ENCODE measurements at regions not wholly inside any gene's neighbourhood (a gene's known extent, or its start where the extent isn't known, plus 50 kb on each side); places are given as distances from the start of the nearest gene placed in this dataset.

DNA sequence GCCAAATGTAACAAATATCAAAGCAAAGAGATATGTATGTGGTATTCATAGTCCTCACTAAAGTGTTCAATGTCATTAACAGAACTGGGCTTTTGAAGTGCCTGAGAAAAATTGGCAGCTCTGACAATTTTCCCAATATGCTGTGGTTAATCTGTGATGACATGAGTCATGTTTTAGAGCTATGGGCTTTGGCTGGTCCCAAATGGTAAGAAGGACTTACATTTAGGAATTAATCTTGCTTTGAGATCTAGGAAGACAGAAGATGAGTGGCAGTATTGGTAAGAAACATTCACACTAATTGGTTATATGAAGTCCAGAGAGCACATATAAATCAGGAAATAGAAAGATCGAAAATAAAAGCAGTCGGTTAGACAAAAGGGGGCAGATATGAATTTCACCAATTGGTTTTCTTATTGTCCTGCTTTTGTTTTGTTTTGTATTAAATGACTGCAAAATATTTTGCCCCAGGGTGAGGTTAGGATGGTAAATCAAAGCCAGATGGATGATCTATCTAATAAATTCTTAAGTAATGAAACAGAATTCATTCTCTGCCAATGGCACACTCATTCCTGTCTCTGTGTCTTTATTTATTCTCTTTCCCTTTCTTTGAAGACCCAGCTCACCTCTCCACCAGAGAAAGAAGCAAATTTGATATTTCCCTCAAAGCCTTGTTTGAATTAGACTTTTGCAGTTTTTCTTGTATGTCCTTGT is 993.1 kb downstream of the RPA4 start:
- no TSS peak for BruUV-seq (replicated peaks)
- no peak for DNase-seq (ENCODE audit: low spot score)
- intact Hi-C loops (cut with micrococcal nuclease; ENCODE audit: unreplicated experiment), result no loop called here
- no peaks in the 10 kb centered on the region for H3K9me3 ChIP-seq (ENCODE audit: low read depth, low read length, poor library complexity, severe bottlenecking)
- CTCF ChIA-PET, result no interaction called here
- H3K4me1 ChIP-seq (ENCODE audit: insufficient read depth, low read length, poor library complexity, severe bottlenecking), result no peaks in the 10 kb centered on the region
- no peaks in the 10 kb centered on the region for H3K36me3 ChIP-seq (ENCODE audit: insufficient read depth, low read length, poor library complexity, severe bottlenecking)
- H3K27ac ChIP-seq (ENCODE audit: low read depth, low read length, poor library complexity, severe bottlenecking), result no peak overlapping the region
- no peaks in the 10 kb centered on the region for H3K27me3 ChIP-seq (replicated peaks; ENCODE audit: insufficient read depth, low read depth, low read length, poor library complexity)
- POLR2A ChIA-PET (ENCODE audit: low non-redundant PET), result no interaction called here
- no peak overlapping the region for H3K4me3 ChIP-seq (ENCODE audit: low read depth, low read length, poor library complexity, severe bottlenecking)
- TF ChIP-seq EZH2 (IDR thresholded peaks at IDR 0.05; ENCODE audit: borderline replicate concordance, low read depth, low read length, poor library complexity, severe bottlenecking), result no peak
- TF ChIP-seq, protein P1, sequence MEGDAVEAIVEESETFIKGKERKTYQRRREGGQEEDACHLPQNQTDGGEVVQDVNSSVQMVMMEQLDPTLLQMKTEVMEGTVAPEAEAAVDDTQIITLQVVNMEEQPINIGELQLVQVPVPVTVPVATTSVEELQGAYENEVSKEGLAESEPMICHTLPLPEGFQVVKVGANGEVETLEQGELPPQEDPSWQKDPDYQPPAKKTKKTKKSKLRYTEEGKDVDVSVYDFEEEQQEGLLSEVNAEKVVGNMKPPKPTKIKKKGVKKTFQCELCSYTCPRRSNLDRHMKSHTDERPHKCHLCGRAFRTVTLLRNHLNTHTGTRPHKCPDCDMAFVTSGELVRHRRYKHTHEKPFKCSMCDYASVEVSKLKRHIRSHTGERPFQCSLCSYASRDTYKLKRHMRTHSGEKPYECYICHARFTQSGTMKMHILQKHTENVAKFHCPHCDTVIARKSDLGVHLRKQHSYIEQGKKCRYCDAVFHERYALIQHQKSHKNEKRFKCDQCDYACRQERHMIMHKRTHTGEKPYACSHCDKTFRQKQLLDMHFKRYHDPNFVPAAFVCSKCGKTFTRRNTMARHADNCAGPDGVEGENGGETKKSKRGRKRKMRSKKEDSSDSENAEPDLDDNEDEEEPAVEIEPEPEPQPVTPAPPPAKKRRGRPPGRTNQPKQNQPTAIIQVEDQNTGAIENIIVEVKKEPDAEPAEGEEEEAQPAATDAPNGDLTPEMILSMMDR (conservative IDR thresholded peaks at IDR 0.05; ENCODE audit: low read depth, low read length), result no peak

DNA sequence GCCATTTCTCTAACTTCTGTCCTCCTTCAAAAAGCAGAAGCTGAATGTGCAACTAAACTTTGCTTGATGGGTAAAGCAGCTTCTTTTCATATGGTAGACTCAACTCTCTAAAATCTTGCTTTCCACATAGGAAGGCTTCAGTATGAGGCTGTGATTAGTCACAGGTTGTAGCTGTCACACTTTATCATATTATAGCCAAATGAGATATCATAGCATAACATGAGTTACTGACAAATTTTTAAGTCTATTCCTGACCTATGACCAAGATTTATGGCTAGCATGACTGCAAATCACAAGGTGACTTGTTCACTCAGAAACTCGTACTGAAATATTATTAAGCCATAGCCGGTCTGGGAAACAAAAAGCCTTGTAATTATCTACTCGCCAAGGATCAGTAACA is 998.6 kb downstream of the RPA4 start:
- H3K27ac ChIP-seq (ENCODE audit: low read depth, low read length, poor library complexity, severe bottlenecking), result no peak overlapping the region
- no peaks in the 10 kb centered on the region for H3K27me3 ChIP-seq (replicated peaks; ENCODE audit: insufficient read depth, low read depth, low read length, poor library complexity)
- POLR2A ChIA-PET (ENCODE audit: low non-redundant PET), result no interaction called here
- intact Hi-C loops (cut with micrococcal nuclease; ENCODE audit: unreplicated experiment), result no loop called here
- no peaks in the 10 kb centered on the region for H3K4me1 ChIP-seq (ENCODE audit: insufficient read depth, low read length, poor library complexity, severe bottlenecking)
- TF ChIP-seq, protein P1 (conservative IDR thresholded peaks at IDR 0.05; ENCODE audit: low read depth, low read length), result no peak
- no peak for TF ChIP-seq EZH2 (IDR thresholded peaks at IDR 0.05; ENCODE audit: borderline replicate concordance, low read depth, low read length, poor library complexity, severe bottlenecking)
- no peaks in the 10 kb centered on the region for H3K9me3 ChIP-seq (ENCODE audit: low read depth, low read length, poor library complexity, severe bottlenecking)
- BruUV-seq (replicated peaks), result no TSS peak
- no peaks in the 10 kb centered on the region for H3K36me3 ChIP-seq (ENCODE audit: insufficient read depth, low read length, poor library complexity, severe bottlenecking)
- DNase-seq (ENCODE audit: low spot score), result no peak
- no peak overlapping the region for H3K4me3 ChIP-seq (ENCODE audit: low read depth, low read length, poor library complexity, severe bottlenecking)
- CTCF ChIA-PET, result no interaction called here

DNA sequence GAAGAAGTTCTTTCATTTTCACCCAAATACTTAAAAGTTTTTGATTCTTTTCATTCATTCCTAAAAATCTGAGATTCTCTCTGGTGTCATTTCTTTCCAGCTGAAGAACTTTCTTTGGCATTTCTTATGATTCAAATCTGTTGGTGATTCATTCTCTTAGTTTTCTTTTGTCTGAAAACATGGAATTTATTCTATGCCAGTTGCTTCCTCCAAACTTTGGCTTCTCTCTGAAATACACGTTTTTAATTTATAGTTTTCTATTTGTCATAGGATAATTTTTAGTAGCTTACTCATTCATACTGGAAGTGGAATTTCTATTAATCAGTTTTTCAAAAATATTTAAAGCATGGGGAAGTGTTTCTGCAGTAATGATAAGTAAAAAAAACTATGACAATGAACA is 1012.0 kb downstream of the RPA4 start:
- DNase-seq (ENCODE audit: low spot score), result no peak
- no peaks in the 10 kb centered on the region for H3K36me3 ChIP-seq (ENCODE audit: insufficient read depth, low read length, poor library complexity, severe bottlenecking)
- no peaks in the 10 kb centered on the region for H3K27me3 ChIP-seq (replicated peaks; ENCODE audit: insufficient read depth, low read depth, low read length, poor library complexity)
- ChIA-PET POLR2A (ENCODE audit: low non-redundant PET) (no interaction called here), CTCF (no interaction called here)
- H3K4me1 ChIP-seq (ENCODE audit: insufficient read depth, low read length, poor library complexity, severe bottlenecking), result no peaks in the 10 kb centered on the region
- intact Hi-C loops (cut with micrococcal nuclease; ENCODE audit: unreplicated experiment), result no loop called here
- no peak overlapping the region for H3K4me3 ChIP-seq (ENCODE audit: low read depth, low read length, poor library complexity, severe bottlenecking)
- BruUV-seq (replicated peaks), result no TSS peak
- TF ChIP-seq, protein P1 (conservative IDR thresholded peaks at IDR 0.05; ENCODE audit: low read depth, low read length), result no peak
- TF ChIP-seq EZH2 (IDR thresholded peaks at IDR 0.05; ENCODE audit: borderline replicate concordance, low read depth, low read length, poor library complexity, severe bottlenecking), result no peak
- no peak overlapping the region for H3K27ac ChIP-seq (ENCODE audit: low read depth, low read length, poor library complexity, severe bottlenecking)
- no peaks in the 10 kb centered on the region for H3K9me3 ChIP-seq (ENCODE audit: low read depth, low read length, poor library complexity, severe bottlenecking)
